Neutrophil (primary cell): ENCODE measurements at regions not wholly inside any gene's neighbourhood (a gene's known extent, or its start where the extent isn't known, plus 50 kb on each side); places are given as distances from the start of the nearest gene placed in this dataset.
"Not testable (repeated sequence)": the region's sequence is repeated elsewhere in the genome, so short reads cannot be mapped to it uniquely, and the experiment has no call there.

Source experiments
- H3K27ac ChIP-seq: fragments of 200-600 bp; sonication (generic); 2 replicates; pipeline ENCODE4 v1.5.1; 2016; ENCODE audit warnings: mild to moderate bottlenecking, moderate library complexity
- H3K27me3 ChIP-seq: fragments of 200-600 bp; sonication (generic); 2 replicates; pipeline ENCODE4 v1.6.0; 2016; ENCODE audit warnings: mild to moderate bottlenecking
- H3K36me3 ChIP-seq: fragments of 200-600 bp; sonication (generic); 2 replicates; pipeline ENCODE4 v1.5.1; 2017
- H3K4me1 ChIP-seq, 2 experiments: fragments of 200-600 bp in 1 of 2; sonication (generic) in 1 of 2; 1 replicate in 1 of 2; 2 replicates in 1 of 2; pipeline versions ENCODE4 v1.5.1 to v1.6.1; 2013 to 2016; ENCODE audit warnings: low read depth in 1 of 2, low read length in 1 of 2, mild to moderate bottlenecking in 1 of 2, moderate library complexity in 1 of 2; ENCODE audit not compliant: control insufficient read depth in 1 of 2, insufficient read depth in 1 of 2
- H3K4me3 ChIP-seq, 2 experiments: fragments of 200-600 bp in 1 of 2; sonication (generic) in 1 of 2; 1 replicate in 1 of 2; 2 replicates in 1 of 2; pipeline ENCODE4 v1.5.1; 2013 to 2016; ENCODE audit warnings: low read depth in 1 of 2, low read length in 1 of 2, mild to moderate bottlenecking in 1 of 2, moderate library complexity in 1 of 2
- H3K9me3 ChIP-seq: fragments of 200-600 bp; sonication (generic); 2 replicates; pipeline ENCODE4 v1.5.1; 2016
- TF ChIP-seq, protein P1 (sequence below): fragments of 200-600 bp; sonication (generic); IDR thresholded peaks from 2 replicates; pipeline ENCODE4 v1.5.1; 2016; ENCODE audit warnings: antibody characterized with exemption

DNA sequence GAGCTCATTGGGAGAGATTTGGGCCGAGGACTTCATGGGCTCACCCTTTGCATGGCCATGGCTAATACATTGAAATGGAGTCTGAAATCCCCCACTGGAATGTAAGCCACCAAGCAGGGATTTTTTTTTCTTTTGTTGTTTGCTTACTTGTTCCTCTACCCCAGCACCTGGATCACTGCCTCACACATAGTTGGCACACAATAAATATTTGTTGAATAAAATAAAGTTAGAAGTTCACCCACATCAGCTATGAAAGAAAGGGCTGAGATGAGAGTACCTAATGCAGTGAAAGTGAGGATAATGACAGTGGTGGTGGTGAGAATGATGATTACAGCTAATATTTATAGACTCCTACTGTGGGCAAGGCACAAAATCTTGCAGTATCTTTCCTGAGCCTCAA, 98.1 kb upstream of the ANXA1 start:
- no peaks in the 10 kb centered on the region for H3K4me1 ChIP-seq

DNA sequence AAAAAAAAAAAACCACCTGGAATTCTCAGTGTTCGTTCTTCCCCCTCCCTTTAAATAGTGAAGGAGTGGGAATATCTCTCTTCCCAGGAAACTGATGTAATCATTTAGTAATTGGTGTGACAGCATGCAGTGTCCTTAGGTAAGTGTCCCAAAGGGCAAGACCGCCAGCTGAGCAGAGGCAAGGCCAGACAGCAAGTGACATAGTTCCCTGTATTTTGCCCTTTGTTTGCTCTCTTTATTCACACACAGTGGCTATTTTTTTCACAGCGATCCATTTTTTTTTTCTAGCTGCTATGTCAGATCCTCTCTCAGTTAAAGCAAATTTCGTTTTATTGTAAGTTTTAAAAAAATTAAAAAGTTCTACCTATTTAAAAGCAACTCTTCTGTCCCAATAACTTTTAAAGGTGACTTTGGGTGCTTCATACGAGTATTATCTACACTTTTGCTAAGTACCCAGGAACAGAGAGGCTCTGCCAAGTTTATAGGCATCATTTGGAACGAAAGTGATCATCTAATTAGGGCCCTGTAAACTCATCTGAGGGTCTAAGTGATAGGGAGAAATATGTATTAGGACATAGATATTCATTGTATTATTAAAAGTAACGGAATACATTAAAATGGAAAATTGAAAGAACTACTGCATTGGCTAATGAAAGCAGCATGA, 98.2 kb upstream of the ALDH1A1 start:
- Histone ChIP-seq H3K9me3 (no peaks in the 10 kb centered on the region), H3K27ac (no peak overlapping the region), H3K4me3 (no peak overlapping the region), H3K27me3 (no peaks in the 10 kb centered on the region), H3K4me1 (no peaks in the 10 kb centered on the region), H3K36me3 (no peaks in the 10 kb centered on the region)
- TF ChIP-seq, protein P1, sequence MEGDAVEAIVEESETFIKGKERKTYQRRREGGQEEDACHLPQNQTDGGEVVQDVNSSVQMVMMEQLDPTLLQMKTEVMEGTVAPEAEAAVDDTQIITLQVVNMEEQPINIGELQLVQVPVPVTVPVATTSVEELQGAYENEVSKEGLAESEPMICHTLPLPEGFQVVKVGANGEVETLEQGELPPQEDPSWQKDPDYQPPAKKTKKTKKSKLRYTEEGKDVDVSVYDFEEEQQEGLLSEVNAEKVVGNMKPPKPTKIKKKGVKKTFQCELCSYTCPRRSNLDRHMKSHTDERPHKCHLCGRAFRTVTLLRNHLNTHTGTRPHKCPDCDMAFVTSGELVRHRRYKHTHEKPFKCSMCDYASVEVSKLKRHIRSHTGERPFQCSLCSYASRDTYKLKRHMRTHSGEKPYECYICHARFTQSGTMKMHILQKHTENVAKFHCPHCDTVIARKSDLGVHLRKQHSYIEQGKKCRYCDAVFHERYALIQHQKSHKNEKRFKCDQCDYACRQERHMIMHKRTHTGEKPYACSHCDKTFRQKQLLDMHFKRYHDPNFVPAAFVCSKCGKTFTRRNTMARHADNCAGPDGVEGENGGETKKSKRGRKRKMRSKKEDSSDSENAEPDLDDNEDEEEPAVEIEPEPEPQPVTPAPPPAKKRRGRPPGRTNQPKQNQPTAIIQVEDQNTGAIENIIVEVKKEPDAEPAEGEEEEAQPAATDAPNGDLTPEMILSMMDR: no peak

More for the DNA sequence above, 98.1 kb upstream of the ANXA1 start:
- no peak overlapping the region for H3K4me3 ChIP-seq
- H3K27me3 ChIP-seq: no peaks in the 10 kb centered on the region
- no peaks in the 10 kb centered on the region for H3K9me3 ChIP-seq
- TF ChIP-seq, protein P1: no peak
- no peak overlapping the region for H3K27ac ChIP-seq
- H3K36me3 ChIP-seq: no peaks in the 10 kb centered on the region

DNA sequence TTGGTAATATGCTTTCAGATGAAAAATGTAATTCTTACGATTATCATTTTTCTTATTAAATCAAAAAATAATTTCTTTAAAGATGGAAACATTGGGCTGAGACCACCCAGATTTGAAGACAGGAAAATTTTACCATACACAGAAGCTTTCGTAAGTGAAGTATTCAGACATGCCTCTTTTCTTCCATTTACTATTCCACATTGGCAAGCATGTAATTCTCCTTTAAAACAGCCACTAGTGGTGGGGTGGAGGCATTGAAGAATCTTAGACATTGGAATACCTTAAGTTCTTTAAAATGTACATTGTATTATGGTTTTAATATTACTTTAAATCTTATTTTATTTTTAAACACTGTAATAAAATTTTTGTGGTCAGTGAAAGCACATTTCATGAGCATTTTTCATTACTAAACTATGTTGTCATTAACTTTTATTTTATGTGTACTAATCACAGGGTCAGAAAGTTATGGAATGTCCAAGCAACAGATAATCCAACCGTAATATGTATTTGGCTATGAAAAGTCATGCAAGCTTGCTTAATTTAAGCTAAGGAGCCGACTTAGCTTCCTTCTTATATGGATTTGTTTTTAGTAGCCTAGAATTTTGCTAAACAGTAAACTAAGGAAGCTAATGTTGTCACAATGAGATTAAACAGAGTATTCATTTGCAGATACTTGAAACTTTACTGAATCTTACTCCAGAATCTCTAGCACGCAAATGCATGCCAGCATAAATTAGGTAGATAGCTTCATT, 97.4 kb upstream of the ALDH1A1 start:
- Histone ChIP-seq H3K27me3 (no peaks in the 10 kb centered on the region), H3K9me3 (no peaks in the 10 kb centered on the region), H3K4me1 (no peaks in the 10 kb centered on the region), H3K4me3 (no peak overlapping the region), H3K36me3 (no peaks in the 10 kb centered on the region), H3K27ac (no peak overlapping the region)
- TF ChIP-seq, protein P1: no peak

DNA sequence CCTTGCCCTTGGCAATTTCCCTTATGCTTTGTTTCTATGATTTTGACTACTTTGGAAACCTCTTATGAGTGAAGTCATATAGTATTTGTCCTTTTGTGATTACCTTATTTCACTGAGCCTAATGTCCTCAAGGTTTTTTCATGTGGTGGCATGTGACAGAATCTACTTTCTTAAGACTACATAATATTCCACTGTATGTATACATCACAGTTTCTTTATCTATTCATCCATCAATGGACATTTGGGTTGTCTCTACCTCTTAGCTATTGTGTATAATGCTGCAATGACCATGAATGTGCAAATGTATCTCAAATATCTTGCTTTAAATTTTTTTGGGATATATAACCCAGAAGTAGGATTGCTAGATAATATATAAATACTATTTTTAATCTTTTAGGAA, 96.4 kb upstream of the ALDH1A1 start:
- H3K4me3 ChIP-seq: no peak overlapping the region
- H3K27ac ChIP-seq: no peak overlapping the region
- H3K4me1 ChIP-seq: no peaks in the 10 kb centered on the region
- TF ChIP-seq, protein P1: no peak
- H3K36me3 ChIP-seq: no peaks in the 10 kb centered on the region
- H3K9me3 ChIP-seq: no peaks in the 10 kb centered on the region
- no peaks in the 10 kb centered on the region for H3K27me3 ChIP-seq

DNA sequence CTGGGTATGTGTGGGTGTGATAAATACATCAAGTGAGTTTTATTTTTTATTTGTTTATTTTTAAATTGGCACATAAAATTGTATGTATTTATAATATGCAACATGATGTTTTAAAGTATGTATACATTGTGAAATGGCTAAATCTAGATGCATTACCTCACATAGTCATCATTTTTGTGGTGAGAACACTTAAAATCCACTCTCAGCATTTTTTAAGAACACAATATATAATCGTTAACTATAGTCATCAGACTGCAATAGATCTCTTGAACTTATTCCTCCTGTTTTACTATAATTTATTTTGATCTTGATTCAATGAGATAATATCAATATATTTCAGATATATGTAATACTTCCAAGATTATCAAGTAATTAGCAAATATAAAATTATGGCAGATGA, 93.9 kb upstream of the ALDH1A1 start:
- Histone ChIP-seq H3K9me3 (no peaks in the 10 kb centered on the region), H3K4me3 (no peak overlapping the region)

DNA sequence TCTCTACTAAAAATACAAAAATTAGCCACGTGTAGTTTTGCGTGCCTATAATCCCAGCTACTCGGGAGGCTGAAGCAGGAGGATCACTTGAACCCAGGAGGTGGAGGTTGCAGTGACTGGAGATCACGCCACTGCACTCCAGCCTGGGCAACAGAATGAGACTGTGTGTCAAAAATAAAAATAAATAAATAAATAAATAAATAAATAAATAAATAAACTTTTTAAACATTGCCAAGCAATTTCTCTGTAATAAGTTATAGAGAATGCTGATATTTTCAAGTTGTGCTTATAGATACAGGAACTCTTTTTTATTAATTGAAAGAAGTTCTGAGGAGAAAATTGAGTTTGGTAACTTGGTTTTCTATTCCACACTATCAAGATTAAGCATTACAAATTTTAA, 91.9 kb upstream of the ALDH1A1 start:
- H3K4me3 ChIP-seq, H3K9me3 ChIP-seq, H3K27ac ChIP-seq, H3K36me3 ChIP-seq, H3K27me3 ChIP-seq, H3K4me1 ChIP-seq: not testable (repeated sequence)

More for the DNA sequence above, 93.9 kb upstream of the ALDH1A1 start:
- Histone ChIP-seq H3K27ac (no peak overlapping the region), H3K4me1 (no peaks in the 10 kb centered on the region), H3K36me3 (no peaks in the 10 kb centered on the region), H3K27me3 (no peaks in the 10 kb centered on the region)
- TF ChIP-seq, protein P1: no peak
